Liver (tissue), 8 donors: ENCODE measurements at regions not wholly inside any gene's neighbourhood (a gene's known extent, or its start where the extent isn't known, plus 50 kb on each side); places are given as distances from the start of the nearest gene placed in this dataset.

Source experiments
- DNase-seq: peaks from one replicate; pipeline ENCODE4 v3.0.0-alpha.2; 2017; ENCODE audit warnings: low spot score
- H3K27ac ChIP-seq, 2 donors: one replicate each; pipeline ENCODE4 v1.7.0; 2013; ENCODE audit warnings: inconsistent platforms in 2 of 2, low read length in 2 of 2, control low read depth in 1 of 2, low read depth in 1 of 2, mild to moderate bottlenecking in 1 of 2
- H3K27me3 ChIP-seq, 4 donors: one replicate each; pipeline versions ENCODE4 v1.6.1 to v1.7.0; 2013; ENCODE audit warnings: low read length in 3 of 4, inconsistent platforms in 1 of 4, mild to moderate bottlenecking in 1 of 4, moderate library complexity in 1 of 4; ENCODE audit not compliant: control insufficient read depth in 4 of 4, insufficient read depth in 4 of 4
- H3K36me3 ChIP-seq, 4 donors: one replicate each; pipeline versions ENCODE4 v1.6.1 to v1.7.0; 2013; ENCODE audit warnings: low read length in 3 of 4, mild to moderate bottlenecking in 3 of 4, low read depth in 1 of 4, moderate library complexity in 1 of 4; ENCODE audit not compliant: control insufficient read depth in 4 of 4, insufficient read depth in 3 of 4
- H3K4me1 ChIP-seq, 4 donors: one replicate each; pipeline versions ENCODE4 v1.6.1 to v1.7.0; 2013; ENCODE audit warnings: low read length in 3 of 4, mild to moderate bottlenecking in 3 of 4, moderate library complexity in 1 of 4; ENCODE audit not compliant: control insufficient read depth in 4 of 4, insufficient read depth in 4 of 4
- H3K4me3 ChIP-seq, 3 donors: one replicate each; pipeline versions ENCODE4 v1.6.1 to v1.7.0; 2013; ENCODE audit warnings: low read length in 3 of 3, control low read depth in 1 of 3, low read depth in 1 of 3, mild to moderate bottlenecking in 1 of 3
- H3K9ac ChIP-seq, 2 donors: one replicate each; pipeline ENCODE4 v1.7.0; 2013; ENCODE audit warnings: low read length in 2 of 2, mild to moderate bottlenecking in 2 of 2, moderate library complexity in 2 of 2, control low read depth in 1 of 2, low read depth in 1 of 2
- H3K9me3 ChIP-seq, 4 donors: one replicate each; pipeline versions ENCODE4 v1.6.1 to v1.7.0; 2013; ENCODE audit warnings: low read length in 3 of 4; ENCODE audit not compliant: control insufficient read depth in 4 of 4
- ATF3 ChIP-seq: IDR thresholded peaks from 2 replicates; pipeline ENCODE4 v1.6.1; 2016; ENCODE audit warnings: antibody characterized with exemption
- CTCF ChIP-seq: fragments of 150-350 bp; IDR thresholded peaks from 2 replicates; pipeline ENCODE4 v1.5.1; 2017; ENCODE audit warnings: improper control_type of control experiment, low read depth, low read length; ENCODE audit not compliant: missing input control
- EGR1 ChIP-seq, 2 donors: IDR thresholded peaks; 2 replicates each; pipeline ENCODE4 v1.6.1; 2016 to 2018; ENCODE audit warnings: antibody characterized with exemption in 2 of 2, low read depth in 2 of 2
- FOXA1 ChIP-seq: IDR thresholded peaks from 2 replicates; pipeline ENCODE4 v1.6.1; 2016; ENCODE audit warnings: antibody characterized with exemption
- FOXA2 ChIP-seq: IDR thresholded peaks from 2 replicates; pipeline ENCODE4 v1.6.1; 2016; ENCODE audit warnings: antibody characterized with exemption
- GABPA ChIP-seq, 2 donors: IDR thresholded peaks in 1 of 2; conservative IDR thresholded peaks in 1 of 2; 2 replicates each; pipeline ENCODE4 v1.6.1; 2016; ENCODE audit warnings: antibody characterized with exemption in 2 of 2, mild to moderate bottlenecking in 1 of 2, moderate library complexity in 1 of 2
- HNF4A ChIP-seq, 2 donors: conservative IDR thresholded peaks; 2 replicates each; pipeline ENCODE4 v1.6.1; 2016; ENCODE audit warnings: antibody characterized with exemption in 2 of 2, mild to moderate bottlenecking in 2 of 2
- HNF4G ChIP-seq: IDR thresholded peaks from 2 replicates; pipeline ENCODE4 v1.6.1; 2016; ENCODE audit warnings: antibody characterized with exemption
- JUND ChIP-seq, 2 donors: IDR thresholded peaks; 2 replicates each; pipeline ENCODE4 v1.6.1; 2016; ENCODE audit warnings: antibody characterized with exemption in 2 of 2
- MAX ChIP-seq: IDR thresholded peaks from 2 replicates; pipeline ENCODE4 v1.6.1; 2016; ENCODE audit warnings: antibody characterized with exemption
- NR2F2 ChIP-seq: IDR thresholded peaks from 2 replicates; pipeline ENCODE4 v1.6.1; 2016; ENCODE audit warnings: antibody characterized with exemption
- RAD21 ChIP-seq, 2 donors: IDR thresholded peaks; 2 replicates each; pipeline ENCODE4 v1.6.1; 2016; ENCODE audit warnings: antibody characterized with exemption in 2 of 2, mild to moderate bottlenecking in 2 of 2
- REST ChIP-seq: IDR thresholded peaks from 2 replicates; pipeline ENCODE4 v1.6.1; 2016; ENCODE audit warnings: antibody characterized with exemption, mild to moderate bottlenecking
- RXRA ChIP-seq, 2 donors: IDR thresholded peaks; 2 replicates each; pipeline ENCODE4 v1.6.1; 2017 to 2018; ENCODE audit warnings: antibody characterized with exemption in 2 of 2, mild to moderate bottlenecking in 1 of 2
- SP1 ChIP-seq: IDR thresholded peaks from 2 replicates; pipeline ENCODE4 v1.6.1; 2018; ENCODE audit warnings: antibody characterized with exemption, mild to moderate bottlenecking
- TAF1 ChIP-seq: conservative IDR thresholded peaks from 2 replicates; pipeline ENCODE4 v1.6.1; 2016; ENCODE audit warnings: antibody characterized with exemption, mild to moderate bottlenecking
- YY1 ChIP-seq: IDR thresholded peaks from 2 replicates; pipeline ENCODE4 v1.6.1; 2016; ENCODE audit warnings: antibody characterized with exemption, mild to moderate bottlenecking
- WGBS: extraction: QIAGEN DNeasy Blood & Tissue Kit; methylation state at CpG from one replicate; pipeline ENCODE4 v1.1.7; 2013; 5-methylcytosine and 5-hydroxymethylcytosine counted together
- TF ChIP-seq, protein P1 (sequence below): IDR thresholded peaks from 2 replicates; pipeline ENCODE4 v1.6.1; 2016; ENCODE audit warnings: antibody characterized with exemption
- donor health status: healthy.
- donor health status: healthy.
- donor health status: healthy.
- donor health status: healthy.
- donor health status: healthy.

DNA sequence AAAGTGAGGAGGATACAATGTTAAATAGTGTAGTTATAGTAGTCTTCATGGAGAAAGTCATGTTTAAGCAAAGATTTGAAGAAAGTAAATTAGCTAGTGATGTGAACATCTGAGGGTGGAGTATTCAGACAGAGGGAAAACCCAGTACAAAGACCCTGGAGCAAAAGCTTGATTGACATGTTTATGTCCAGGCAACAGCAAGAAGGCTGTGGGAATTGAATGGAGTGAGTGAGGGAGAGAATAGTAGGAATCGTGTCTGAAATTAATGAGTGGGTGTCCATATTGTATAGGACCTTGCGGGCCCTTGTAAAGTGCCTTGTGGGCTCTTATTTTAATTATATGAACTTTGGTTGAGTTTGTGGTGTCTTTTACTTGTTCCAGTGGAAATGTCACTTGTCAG lies 424.1 kb upstream of the KIRREL3 start:
- Histone ChIP-seq H3K4me1 (no peaks in the 10 kb centered on the region), H3K27ac (no peak overlapping the region), H3K9ac (no peak overlapping the region), H3K4me3 (no peak overlapping the region), H3K27me3 (no peaks in the 10 kb centered on the region), H3K36me3 (no peaks in the 10 kb centered on the region), H3K9me3 (no peaks in the 10 kb centered on the region)
- DNase-seq: no peak
- TF ChIP-seq FOXA2: no peak
- TF ChIP-seq FOXA1: no peak
- TF ChIP-seq, protein P1, sequence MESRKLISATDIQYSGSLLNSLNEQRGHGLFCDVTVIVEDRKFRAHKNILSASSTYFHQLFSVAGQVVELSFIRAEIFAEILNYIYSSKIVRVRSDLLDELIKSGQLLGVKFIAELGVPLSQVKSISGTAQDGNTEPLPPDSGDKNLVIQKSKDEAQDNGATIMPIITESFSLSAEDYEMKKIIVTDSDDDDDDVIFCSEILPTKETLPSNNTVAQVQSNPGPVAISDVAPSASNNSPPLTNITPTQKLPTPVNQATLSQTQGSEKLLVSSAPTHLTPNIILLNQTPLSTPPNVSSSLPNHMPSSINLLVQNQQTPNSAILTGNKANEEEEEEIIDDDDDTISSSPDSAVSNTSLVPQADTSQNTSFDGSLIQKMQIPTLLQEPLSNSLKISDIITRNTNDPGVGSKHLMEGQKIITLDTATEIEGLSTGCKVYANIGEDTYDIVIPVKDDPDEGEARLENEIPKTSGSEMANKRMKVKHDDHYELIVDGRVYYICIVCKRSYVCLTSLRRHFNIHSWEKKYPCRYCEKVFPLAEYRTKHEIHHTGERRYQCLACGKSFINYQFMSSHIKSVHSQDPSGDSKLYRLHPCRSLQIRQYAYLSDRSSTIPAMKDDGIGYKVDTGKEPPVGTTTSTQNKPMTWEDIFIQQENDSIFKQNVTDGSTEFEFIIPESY: no peak
- TF ChIP-seq RAD21 (IDR thresholded peaks at IDR 0.05): no peak
- TF ChIP-seq EGR1 (IDR thresholded peaks at IDR 0.05; ENCODE audit: low read depth in 2 of 2): no peak
- no peak for TF ChIP-seq REST
- TF ChIP-seq ATF3: no peak
- TF ChIP-seq MAX: no peak
- no peak for TF ChIP-seq YY1
- no peak for TF ChIP-seq SP1
- TF ChIP-seq HNF4G: no peak
- TF ChIP-seq RXRA (IDR thresholded peaks at IDR 0.05): no peak
- TF ChIP-seq HNF4A (conservative IDR thresholded peaks at IDR 0.05): no peak
- TF ChIP-seq NR2F2: no peak
- no peak for TF ChIP-seq JUND (IDR thresholded peaks at IDR 0.05)
- TF ChIP-seq GABPA (IDR thresholded peaks at IDR 0.05 in 1 of 2, conservative IDR thresholded peaks at IDR 0.05 in 1 of 2): no peak
- WGBS: 91% methylated on average over 2 of the region's 2 CpGs

GRCh38 chr11:127420139-127420538 lies 419.6 kb upstream of the KIRREL3 start:
- no peak for DNase-seq
- H3K27ac ChIP-seq: no peak overlapping the region
- no peak overlapping the region for H3K9ac ChIP-seq
- no peaks in the 10 kb centered on the region for H3K4me1 ChIP-seq
- H3K27me3 ChIP-seq: no peaks in the 10 kb centered on the region
- no peaks in the 10 kb centered on the region for H3K36me3 ChIP-seq
- no peaks in the 10 kb centered on the region for H3K9me3 ChIP-seq
- H3K4me3 ChIP-seq: no peak overlapping the region
- TF ChIP-seq EGR1 (IDR thresholded peaks at IDR 0.05; ENCODE audit: low read depth in 2 of 2) (no peak), RXRA (IDR thresholded peaks at IDR 0.05) (no peak), GABPA (IDR thresholded peaks at IDR 0.05 in 1 of 2, conservative IDR thresholded peaks at IDR 0.05 in 1 of 2) (no peak), FOXA2 (no peak), JUND (IDR thresholded peaks at IDR 0.05) (no peak), CTCF (no peak), MAX (no peak), HNF4A (conservative IDR thresholded peaks at IDR 0.05) (no peak), SP1 (no peak), FOXA1 (no peak), NR2F2 (no peak), ATF3 (no peak), TAF1 (no peak), RAD21 (IDR thresholded peaks at IDR 0.05) (no peak), HNF4G (no peak), YY1 (no peak)
- TF ChIP-seq, protein P1: no peak
